ENCODE measurements at regions not wholly inside any gene's neighbourhood (a gene's known extent, or its start where the extent isn't known, plus 50 kb on each side); places are given as distances from the start of the nearest gene placed in this dataset.
"Not testable (repeated sequence)": the region's sequence is repeated elsewhere in the genome, so short reads cannot be mapped to it uniquely, and the experiment has no call there.

DNA sequence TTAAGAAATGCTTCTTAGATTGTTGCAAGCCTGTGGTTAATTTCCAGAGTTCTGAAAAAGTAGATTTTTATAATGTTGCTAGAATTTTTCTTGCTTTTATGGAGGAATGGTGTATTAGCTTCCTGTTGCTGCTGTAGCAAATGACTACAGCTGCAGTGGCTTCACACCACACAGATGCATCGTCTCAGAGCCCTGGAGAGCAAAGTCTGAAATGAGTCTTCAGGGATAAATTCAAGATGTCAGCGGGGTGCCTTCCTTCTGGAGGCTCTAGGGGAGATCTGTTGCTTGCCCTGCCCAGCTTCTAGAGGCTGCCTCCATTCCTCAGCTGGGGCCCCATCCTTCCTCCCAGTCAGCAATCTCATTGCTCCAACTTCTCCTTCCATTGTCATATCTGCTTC is 187.8 kb downstream of the ZNF516 start:
- no peak for DNase-seq

DNA sequence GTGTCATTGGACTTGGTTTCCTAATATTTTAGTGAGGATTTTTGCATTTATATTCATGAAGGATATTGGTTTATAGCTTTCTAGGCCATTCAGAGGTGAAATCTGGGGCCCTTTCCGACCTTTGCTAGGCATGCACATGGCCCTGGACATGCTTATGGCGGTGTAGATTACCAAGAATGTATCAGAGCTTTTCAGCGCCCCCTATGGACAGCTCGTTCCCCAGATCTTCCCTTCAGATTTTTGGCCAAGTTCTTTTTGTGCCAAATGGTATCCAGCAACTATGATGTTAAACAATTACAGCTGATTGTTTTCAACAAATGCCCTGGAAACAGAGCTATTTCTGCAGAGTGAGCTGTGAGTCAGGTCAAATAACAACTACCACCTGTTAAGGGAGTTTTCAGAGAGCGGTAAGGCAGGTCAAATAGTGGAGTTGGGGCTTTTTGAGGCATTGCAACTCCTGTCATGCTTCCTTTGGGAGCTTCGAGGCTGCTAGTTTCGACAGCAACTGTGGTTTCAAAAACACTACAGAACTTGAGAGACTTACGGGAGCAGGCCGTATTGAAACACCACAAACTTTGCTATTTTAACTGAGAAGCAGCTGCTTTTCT is 188.3 kb downstream of the ZNF516 start:
- no peak for DNase-seq

DNA sequence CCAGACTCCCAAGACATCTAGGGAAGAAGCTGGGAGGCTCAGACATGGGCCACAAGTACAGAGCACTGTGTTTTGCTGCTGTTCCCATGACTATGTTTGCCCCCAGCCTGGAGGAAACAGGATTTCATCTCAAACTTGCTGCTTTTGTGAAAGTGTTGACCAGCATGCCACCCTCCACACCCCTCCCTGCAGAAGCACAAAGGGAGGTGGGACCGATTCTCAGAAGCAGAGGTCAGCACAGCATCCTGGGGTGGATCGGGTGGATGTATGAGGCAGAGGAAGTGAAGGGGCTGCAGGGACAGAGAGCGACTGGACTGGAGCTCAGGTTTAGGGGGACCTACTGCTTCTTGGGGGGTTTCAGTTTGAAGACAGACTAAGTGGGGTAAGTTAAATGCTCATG is 209.2 kb downstream of the ZNF516 start:
- DNase-seq = no peak

DNA sequence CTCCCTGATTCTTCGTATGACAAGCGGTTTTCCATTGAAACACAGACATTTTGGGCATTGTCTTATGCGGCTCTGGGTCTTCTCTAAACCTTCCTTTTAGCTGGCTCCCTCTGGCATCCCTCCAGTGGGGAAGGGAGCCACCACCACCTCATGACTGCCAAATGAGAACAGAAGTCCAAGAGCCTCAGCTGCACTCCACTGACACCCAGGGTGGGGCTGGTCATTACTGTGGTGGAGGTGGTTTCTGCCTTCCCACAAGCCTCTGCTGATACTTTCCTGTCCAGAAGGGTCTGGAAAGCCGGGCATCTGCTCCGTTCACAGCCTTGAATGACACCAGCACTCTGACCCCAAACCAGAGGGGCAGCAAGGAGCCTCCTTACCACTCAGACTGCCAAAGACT is 213.5 kb downstream of the ZNF516 start:
- DNase-seq = no peak

DNA sequence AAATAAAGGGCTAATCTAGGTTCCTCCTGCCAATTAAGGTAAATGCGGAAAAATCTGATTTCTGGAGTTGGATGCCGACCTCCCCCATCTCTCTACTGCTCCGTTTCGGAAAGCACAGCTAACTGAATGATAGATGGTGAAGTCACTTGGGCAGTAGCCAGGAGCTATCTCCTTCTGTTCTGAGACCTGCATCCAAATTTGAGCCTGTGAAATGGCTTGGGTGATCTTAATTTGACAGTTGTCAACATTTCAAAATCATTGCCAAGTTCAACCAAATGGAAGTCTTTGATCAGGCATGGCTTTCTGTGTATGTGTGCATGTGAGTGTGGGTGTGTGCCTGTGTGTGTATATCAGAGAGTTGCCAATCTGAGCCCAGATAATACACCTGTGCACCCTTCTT is 217.2 kb downstream of the ZNF516 start:
- no peak for DNase-seq

DNA sequence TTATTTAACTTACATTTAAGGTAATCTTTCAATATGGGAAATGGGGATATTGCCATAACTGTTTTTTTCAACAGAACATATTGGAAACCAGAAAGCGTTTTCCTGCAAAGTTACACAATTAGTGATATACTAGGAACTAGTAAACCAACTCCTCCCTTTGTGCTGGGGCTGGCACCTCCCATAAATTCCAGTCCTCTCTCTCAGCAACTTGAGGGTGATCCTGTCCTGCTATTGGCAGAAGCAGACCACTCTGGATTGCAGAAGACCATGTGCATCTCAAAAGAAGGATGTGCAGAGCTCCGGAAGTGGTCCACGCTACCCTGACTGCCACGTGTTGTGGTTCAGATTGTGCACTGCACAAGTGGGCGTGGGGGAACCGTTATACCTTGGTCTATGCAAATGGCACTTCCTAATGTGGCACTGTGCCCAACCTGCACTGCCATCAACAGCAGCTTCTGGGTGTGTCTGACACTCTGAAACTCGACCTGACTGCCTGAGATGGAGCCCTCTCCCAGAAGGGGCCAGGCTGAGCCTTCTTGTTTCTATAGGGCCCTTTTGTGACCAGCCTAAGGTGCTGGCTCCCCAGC is 219.2 kb downstream of the ZNF516 start:
- peak; percentile 46 for DNase-seq

DNA sequence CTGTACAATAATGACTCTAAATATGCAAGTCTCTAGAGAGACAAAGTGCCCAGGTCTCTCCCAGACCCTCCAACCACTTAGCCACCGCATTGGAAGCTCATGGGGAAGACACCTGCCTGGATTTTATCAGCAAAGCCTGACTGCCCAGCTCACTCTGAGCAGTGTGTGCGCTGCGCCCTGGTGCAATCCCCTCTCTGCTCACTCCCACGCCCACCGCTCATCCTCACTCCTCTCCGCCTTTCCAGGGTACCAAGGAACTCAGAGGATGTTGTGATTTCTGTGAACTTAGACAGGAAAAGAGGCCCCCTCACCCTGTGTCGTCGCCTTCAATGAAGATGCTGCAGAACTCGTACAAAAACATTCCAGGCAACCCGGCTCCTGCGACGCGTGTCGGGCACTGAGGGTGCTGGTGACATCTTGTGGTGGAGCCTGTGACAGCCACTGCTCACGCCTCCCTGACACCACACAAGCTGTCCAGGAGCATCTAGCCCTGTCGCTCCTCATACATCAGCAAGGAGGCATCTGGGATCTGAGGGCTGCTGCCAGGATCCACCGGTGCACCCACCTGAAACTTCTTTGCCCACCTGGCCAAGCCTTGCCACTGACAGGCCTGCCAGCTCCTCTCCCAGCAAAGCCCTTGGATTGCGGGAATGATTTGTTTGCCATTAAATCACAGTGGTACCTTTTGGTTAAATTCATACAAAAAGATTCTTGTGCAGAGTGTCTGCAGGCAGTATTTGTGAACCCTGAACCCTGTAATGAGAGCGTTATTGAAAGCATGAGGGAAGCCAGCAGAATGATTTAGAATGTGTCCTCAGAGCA is 220.4 kb downstream of the ZNF516 start:
- DNase-seq = peak; percentile 66

DNA sequence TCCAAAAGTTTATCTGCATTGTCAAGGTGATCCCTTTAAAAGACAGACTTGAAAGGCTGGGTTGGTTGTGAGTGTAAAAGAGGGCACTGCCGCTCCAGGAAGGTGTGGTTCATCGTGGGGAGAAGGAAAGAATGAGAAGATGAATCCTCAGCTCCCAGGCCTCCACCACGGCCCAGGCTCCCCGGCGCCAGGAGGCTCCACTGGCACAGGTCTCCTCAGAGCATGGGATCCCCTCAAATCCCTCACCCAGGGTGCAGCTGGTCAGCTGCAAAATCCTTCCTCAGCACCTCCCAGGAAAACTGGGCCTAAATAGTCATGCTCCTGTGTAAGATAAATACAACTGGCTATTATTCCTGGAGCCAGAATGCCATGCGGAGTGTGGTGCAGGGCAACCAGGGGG is 221.1 kb downstream of the ZNF516 start:
- no peak for DNase-seq

DNA sequence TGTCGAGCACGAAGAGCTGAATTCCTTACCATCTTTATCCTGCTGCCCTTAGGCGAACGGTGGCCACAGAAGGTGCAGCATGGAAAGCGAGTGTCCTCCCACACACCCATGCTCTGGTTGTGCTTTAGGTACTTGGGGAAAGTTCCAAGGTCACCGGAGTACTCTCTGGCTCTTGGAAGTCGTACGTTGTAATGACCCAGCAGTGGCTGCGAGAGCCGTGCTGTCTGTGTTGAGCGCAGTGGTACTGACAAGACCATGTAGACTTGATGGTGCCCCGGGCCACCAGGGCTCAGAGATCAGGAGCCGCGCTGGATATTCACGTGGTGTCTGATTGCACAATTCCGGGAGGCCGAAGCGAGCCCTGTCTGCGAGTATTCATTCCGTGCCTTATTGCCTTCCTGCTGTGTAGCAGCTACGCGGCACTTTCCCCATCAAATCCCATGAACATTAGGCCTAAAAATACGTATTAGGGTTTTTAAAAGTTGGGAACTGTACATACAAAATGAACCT is 222.0 kb downstream of the ZNF516 start:
- no peak for DNase-seq

DNA sequence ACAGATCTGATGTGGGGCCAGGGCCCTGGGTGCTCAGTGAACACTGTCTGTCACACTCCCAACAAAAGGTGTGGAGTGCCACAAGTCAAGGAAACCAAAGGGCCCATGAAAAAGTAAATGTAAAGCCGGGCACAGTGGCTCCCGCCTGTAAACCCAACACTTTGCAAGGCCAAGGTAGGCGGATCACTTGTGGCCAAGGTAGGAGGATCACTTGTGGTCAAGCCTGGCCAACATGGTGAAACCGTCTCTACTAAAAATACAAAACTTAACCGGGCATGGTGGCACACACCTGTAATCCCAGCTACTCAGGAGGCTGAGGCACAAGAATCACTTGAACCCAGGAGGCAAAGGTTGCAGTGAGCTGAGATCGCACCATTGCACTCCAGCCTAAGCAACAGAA is 227.6 kb downstream of the ZNF516 start:
- not testable (repeated sequence) for DNase-seq

DNA sequence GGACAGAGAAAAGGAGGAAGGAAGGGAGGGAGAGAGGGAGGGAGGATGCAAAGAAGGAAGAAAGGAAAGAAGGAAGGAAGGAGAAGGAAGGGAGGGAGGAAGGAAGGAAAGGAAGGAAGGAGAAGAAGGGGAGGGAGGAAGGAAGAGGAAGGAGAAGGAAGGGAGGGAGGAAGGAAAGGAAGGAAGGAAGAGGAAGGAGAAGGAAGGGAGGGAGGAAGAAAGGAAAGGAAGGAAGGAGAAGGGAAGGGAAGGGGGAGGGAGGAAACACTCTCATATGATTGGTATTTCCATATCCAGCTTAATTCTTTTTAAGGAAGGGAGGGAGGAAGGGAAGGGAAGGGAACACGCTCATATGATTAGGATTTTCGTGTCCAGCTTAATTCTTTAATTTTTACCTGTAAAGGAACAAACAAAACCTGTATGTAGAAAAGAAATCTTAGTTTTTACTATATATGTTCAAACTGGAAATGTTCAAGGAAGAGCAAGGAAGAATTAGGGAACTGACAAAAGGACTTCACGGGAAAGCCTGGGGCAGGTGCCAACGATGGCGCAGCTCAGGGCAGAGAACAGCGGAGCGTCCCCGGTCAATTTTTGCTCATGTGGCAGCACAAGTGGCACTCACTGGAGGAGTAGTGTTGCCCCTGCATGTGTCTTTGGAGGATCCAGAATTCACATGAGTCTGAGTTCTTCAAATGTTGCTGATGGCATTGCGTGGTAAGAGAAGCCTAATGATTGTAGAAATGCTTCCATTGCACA is 228.6 kb downstream of the ZNF516 start:
- no peak for DNase-seq

DNA sequence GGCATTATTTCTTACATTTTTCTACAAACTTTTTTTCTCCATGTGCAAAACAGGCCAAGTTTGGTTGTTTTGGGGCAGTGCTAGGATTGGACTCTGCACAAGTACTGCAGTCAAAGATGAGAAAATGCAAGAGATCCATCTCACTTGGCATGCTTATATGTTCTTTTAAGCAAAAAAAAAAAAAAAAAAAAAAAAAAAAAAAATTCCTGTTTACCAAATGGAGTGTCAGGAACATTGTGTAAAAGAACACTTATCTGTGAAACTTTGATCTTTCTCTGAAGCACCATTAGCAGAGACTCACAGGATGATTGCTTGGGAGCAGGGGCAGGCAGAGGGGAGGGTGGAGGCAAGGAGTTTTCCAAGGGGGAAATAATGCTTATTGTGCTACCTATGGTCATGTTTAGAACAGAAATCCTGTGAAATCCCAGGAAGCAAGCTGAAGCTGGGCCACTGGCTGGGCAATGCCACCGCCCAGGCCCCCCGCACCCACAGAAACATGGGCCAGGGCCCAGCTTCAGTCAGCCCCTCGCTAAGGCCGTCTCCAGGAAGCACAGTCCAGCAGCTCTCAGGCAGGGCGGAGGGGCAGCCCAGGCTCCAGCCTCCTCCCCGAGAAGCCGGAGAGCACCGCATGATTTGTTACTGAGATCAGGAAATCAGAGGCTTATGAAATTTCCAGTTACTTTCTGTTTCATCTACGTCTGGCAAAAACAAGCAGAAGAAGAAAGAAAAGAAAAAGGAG is 229.4 kb downstream of the ZNF516 start:
- no peak for DNase-seq

DNA sequence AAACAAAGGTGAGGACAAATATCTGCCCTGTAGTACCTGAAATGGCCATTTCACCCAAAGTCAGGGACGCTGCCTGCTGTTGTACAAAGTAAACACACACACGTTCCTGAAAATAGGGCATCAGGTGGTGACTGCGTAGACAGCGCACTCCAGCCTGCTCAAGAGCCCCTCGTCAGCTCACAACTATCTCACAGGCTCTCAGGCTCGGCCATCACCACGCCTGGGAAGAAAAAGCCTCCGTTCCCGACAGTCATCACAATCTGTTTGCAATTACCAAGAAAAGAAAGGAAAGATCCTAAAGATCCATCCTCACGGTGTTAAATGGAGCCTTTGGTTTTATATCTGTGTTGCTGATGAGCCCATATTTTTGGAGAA is 230.2 kb downstream of the ZNF516 start:
- DNase-seq = no peak

DNA sequence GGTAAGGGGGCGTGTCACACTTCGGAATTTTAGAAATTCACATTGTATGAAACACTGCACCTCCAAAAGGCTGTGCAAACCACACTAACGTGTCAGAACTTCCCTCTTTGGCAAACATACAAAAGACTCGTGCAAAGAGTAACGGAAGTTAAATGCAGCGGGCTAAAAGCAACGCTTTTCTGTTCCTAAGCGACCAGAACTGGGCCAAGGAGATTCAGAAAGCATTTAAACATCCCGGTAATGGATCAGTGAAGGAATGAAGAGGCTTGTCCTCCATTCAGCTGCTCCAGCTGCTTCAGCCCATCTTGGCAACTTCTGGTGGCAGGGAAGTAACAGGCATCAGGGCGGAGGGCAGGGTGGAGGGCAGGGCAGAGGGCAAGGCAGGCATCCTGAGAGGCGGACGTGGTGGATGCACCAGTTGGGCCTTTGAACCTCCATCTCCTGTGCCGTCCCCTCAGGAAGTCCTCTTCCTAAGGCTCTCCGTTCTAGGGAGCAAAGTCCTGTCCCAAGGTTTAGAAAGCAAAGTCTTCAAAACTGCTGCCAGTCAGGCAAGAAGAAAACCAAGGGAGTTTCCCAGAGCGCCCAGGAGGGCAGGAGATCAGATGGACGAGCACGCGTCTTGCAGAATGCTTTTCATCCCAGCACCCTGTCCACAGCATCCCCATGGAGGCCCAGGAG is 230.7 kb downstream of the ZNF516 start:
- no peak for DNase-seq

DNA sequence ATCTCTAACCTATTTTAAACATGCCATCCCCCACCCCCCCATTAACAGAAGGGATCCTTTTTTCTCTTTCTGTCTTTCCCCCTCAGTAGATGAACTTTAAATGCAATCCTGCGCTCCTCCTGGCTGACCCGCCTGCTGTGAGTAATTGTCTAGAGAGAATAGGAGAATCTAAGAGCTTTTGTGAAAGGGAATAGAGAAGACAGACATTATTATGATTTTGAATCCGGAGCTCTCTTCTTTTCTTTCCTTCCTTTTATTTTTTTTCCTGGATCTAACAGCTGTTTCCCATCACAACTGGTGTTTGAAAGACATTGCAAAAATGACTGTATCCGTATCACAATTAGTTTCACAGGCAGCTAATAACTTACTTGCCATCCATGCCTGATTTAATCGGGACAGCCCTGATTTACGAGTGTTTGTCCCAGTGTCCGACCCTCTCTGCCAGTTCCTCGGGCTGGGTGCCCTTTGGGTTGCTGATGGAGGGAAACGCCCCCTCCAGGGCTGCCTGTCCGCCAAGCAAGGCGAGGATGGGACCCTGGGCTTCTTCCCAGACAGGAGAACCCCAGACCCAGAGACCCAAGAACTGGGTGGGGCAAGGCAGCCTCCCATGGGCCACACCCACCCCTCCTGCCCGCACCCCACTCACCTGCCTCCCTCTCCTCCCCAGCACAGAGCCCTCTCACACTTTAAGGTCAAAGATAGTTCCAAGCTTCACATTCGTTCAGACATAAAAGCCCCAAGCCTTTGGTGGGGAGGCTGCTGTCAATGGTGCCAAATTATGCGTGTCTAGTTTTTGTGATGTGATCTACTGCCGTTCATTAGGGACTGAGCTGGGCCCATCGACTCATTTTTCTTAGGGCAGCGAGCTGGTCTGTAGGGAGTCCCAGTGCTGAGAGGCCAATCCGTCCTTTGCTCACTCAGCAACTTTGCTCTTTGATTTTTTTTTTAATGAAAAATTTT is 231.7 kb downstream of the ZNF516 start:
- no peak for DNase-seq

DNA sequence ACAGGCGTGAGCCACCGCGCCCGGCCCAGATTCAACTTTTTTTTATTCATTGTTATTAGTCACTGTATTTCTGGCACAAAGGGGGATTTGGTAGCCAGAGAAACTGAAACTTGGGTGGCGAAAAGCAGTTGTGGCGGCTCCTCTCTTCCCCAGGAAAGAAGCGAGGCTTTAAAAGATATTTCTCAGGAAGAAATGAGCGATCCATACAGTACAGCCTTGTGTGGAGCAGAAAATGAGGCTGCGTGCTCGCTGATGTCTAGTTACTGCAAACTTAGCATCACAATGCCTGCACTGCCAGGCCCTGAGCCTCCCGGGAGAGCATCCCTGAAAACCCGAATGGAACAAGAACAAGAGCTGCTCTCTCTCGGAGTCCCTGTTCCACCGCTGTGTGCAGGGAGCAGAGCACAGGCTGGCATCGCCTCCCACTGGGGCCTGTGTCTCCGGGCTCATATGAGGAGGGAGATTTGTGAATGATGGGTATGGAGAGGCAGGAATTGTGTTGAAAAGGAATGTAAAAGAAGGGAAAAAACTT is 234.0 kb downstream of the ZNF516 start:
- no peak for DNase-seq

DNA sequence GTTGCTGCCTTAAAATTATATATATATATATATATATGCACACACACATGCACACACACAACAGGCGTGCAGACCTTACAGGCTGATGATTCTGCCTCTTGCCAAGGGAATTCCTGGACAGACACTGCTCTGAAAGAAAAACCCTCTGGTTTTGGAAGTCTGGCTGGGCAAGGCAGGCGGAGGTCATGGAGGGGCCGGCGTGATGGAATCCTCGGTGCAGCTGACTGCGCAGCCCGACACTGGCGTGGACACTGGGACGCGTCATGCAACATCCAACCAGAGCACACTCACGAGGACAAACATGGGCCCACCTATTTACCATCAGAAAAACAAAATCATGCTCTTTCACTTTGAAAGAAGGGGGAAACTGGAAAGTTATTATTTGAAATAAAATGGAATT is 235.3 kb downstream of the ZNF516 start:
- DNase-seq = no peak

DNA sequence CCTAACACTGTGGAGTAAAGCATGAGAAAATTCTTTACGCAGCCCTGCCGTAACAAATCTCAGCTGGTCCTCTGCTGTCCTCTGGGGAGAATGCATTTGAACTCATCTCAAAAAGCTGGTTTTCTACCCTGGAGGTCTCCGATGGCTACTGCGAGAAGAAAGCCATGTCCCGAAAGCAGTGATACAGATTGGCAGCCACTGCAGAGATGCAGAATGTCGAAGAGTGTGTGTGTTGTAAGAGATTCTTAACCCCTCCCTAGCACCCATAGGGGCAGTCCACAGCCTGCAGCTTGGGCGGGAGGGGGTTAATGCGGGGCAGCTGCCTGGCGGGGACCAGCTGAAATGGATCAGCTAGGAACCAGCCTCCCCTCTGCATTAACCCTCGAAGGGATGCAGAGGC is 235.9 kb downstream of the ZNF516 start:
- no peak for DNase-seq

DNA sequence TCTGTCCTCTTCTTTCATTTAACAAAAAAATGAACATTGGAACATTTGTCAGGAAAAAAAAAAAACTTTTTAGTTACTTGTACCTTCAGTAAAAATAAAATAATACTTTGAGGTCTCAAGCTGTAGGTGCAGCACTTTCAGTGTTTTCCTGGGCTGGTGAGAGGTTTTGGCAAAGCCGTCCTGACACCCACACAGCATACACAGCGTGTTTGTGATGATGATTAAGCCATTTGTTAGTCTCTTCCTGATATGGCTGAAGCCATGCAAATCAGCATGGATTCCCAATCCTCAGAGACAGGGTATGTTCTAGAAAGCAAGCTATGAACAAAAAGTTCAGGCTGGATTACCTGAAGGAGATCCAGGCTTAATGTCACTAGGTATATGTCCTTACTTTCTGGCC is 236.8 kb downstream of the ZNF516 start:
- no peak for DNase-seq

DNA sequence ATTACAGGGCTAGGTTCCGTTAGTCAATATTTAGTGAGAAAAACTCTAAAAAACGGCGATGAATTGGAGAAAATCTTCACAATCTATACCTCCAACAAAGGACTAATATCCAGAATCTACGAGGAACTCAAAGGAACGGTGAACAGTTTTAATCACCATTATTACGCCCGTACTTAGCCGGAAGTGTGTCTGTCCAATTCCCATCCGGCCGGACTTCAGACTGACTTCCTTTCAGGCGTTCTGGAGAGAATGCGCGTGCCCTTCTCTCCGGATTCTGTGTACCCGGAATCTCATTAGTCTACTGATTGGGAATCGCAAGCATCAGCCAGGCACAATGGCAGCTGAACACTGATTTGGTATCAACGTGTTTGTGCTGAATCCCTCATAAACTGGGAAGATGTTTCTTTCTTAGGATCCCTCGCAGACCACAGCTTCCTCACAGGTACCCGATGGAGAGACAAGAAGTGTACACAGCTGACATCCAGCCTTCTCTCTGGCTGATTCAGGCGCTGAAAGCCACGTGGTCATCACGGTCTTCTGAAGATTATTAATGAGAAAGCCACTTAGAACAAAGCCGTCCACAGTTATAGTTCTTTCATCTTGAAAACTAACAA is 239.9 kb downstream of the ZNF516 start:
- no peak for DNase-seq

All from COR-L47 (cell line).